ENCODE measurements at regions not wholly inside any gene's neighbourhood (a gene's known extent, or its start where the extent isn't known, plus 50 kb on each side); places are given as distances from the start of the nearest gene placed in this dataset.
"Not testable (repeated sequence)": the region's sequence is repeated elsewhere in the genome, so short reads cannot be mapped to it uniquely, and the experiment has no call there.

DNA sequence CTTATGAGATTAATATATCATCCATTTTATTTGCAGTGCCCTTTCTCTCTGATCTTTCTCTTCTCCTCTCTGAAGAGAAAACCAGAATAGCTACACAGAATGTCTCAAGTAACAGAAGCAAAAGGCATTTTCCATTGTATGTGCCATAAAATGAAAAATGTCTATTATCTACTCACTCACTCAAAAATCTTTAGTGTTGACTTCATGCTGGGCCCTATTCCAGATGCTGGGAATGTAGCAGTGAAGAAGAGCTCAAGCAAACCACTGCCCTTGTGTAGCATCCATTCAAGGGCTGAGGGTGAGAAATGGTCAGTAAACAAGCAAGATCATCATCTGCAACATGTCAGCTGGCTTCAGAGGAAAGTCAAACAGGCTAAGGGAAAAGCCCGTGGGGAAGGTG lies 427.7 kb downstream of the METTL4 start:
- no peak overlapping the region for H3K9ac ChIP-seq (ENCODE audit: low read length)
- H3K36me3 ChIP-seq (ENCODE audit: control insufficient read depth, low read depth, low read length) = no peaks in the 10 kb centered on the region
- H3K27ac ChIP-seq (ENCODE audit: low read length) = no peak overlapping the region
- no peaks in the 10 kb centered on the region for H3K27me3 ChIP-seq (ENCODE audit: control insufficient read depth, insufficient read depth, low read length)
- H3K4me1 ChIP-seq (ENCODE audit: control insufficient read depth, low read depth, low read length) = no peaks in the 10 kb centered on the region
- no peaks in the 10 kb centered on the region for H3K9me3 ChIP-seq (ENCODE audit: control insufficient read depth, low read depth, low read length)
- H3K4me3 ChIP-seq (ENCODE audit: low read length) = no peak overlapping the region

GRCh38 chr18:2144811-2145210 lies 426.5 kb downstream of the METTL4 start:
- Histone ChIP-seq H3K4me1 (ENCODE audit: control insufficient read depth, low read depth, low read length) (no peaks in the 10 kb centered on the region), H3K9ac (ENCODE audit: low read length) (no peak overlapping the region), H3K4me3 (ENCODE audit: low read length) (no peak overlapping the region), H3K9me3 (ENCODE audit: control insufficient read depth, low read depth, low read length) (no peaks in the 10 kb centered on the region), H3K27me3 (ENCODE audit: control insufficient read depth, insufficient read depth, low read length) (no peaks in the 10 kb centered on the region), H3K36me3 (ENCODE audit: control insufficient read depth, low read depth, low read length) (no peaks in the 10 kb centered on the region), H3K27ac (ENCODE audit: low read length) (no peak overlapping the region)

- no peak overlapping the region for H3K27ac ChIP-seq (ENCODE audit: low read length)
- H3K4me3 ChIP-seq (ENCODE audit: low read length) = no peak overlapping the region
- no peaks in the 10 kb centered on the region for H3K36me3 ChIP-seq (ENCODE audit: control insufficient read depth, low read depth, low read length)
Observed at GRCh38 chr18:2146092-2146491, 425.2 kb downstream of the METTL4 start.

DNA sequence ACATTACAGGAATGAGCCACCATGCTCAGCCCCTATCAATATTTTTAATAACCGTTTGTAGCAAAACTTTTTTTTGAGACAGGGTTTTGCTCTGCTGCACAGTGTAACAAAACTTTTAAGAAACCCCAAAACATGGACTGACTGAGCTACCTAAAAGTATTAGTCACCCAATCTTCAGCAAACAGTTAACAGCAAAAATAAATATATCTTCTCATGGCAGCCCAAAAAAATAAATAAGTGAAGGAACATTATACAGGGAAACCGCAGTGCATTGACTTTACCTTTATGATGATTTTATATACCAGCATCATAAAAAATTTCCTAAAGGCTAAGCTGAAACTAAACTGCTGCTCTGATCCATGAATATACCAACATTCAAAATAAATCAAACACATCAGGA lies 424.6 kb downstream of the METTL4 start:
- no peaks in the 10 kb centered on the region for H3K9me3 ChIP-seq (ENCODE audit: control insufficient read depth, low read depth, low read length)
- H3K9ac ChIP-seq (ENCODE audit: low read length) = no peak overlapping the region
- H3K36me3 ChIP-seq (ENCODE audit: control insufficient read depth, low read depth, low read length) = no peaks in the 10 kb centered on the region
- H3K27ac ChIP-seq (ENCODE audit: low read length) = no peak overlapping the region
- no peaks in the 10 kb centered on the region for H3K27me3 ChIP-seq (ENCODE audit: control insufficient read depth, insufficient read depth, low read length)
- H3K4me1 ChIP-seq (ENCODE audit: control insufficient read depth, low read depth, low read length) = no peaks in the 10 kb centered on the region
- H3K4me3 ChIP-seq (ENCODE audit: low read length) = no peak overlapping the region

More at GRCh38 chr18:2146092-2146491, 425.2 kb downstream of the METTL4 start:
- Histone ChIP-seq H3K4me1 (ENCODE audit: control insufficient read depth, low read depth, low read length) (no peaks in the 10 kb centered on the region), H3K27me3 (ENCODE audit: control insufficient read depth, insufficient read depth, low read length) (no peaks in the 10 kb centered on the region), H3K9me3 (ENCODE audit: control insufficient read depth, low read depth, low read length) (no peaks in the 10 kb centered on the region), H3K9ac (ENCODE audit: low read length) (no peak overlapping the region)

- no peaks in the 10 kb centered on the region for H3K4me1 ChIP-seq (ENCODE audit: control insufficient read depth, low read depth, low read length)
- no peak overlapping the region for H3K9ac ChIP-seq (ENCODE audit: low read length)
- H3K27ac ChIP-seq (ENCODE audit: low read length) = no peak overlapping the region
- no peaks in the 10 kb centered on the region for H3K36me3 ChIP-seq (ENCODE audit: control insufficient read depth, low read depth, low read length)
- no peak overlapping the region for H3K4me3 ChIP-seq (ENCODE audit: low read length)
- no peaks in the 10 kb centered on the region for H3K27me3 ChIP-seq (ENCODE audit: control insufficient read depth, insufficient read depth, low read length)
- H3K9me3 ChIP-seq (ENCODE audit: control insufficient read depth, low read depth, low read length) = no peaks in the 10 kb centered on the region
Observed at GRCh38 chr18:2147476-2148230, 423.7 kb downstream of the METTL4 start.

GRCh38 chr18:2148823-2149222 lies 422.5 kb downstream of the METTL4 start:
- Histone ChIP-seq H3K4me3 (ENCODE audit: low read length) (no peak overlapping the region), H3K4me1 (ENCODE audit: control insufficient read depth, low read depth, low read length) (no peaks in the 10 kb centered on the region), H3K9me3 (ENCODE audit: control insufficient read depth, low read depth, low read length) (no peaks in the 10 kb centered on the region), H3K27ac (ENCODE audit: low read length) (no peak overlapping the region), H3K9ac (ENCODE audit: low read length) (no peak overlapping the region), H3K36me3 (ENCODE audit: control insufficient read depth, low read depth, low read length) (no peaks in the 10 kb centered on the region), H3K27me3 (ENCODE audit: control insufficient read depth, insufficient read depth, low read length) (no peaks in the 10 kb centered on the region)

- Histone ChIP-seq H3K4me1 (ENCODE audit: control insufficient read depth, low read depth, low read length) (no peaks in the 10 kb centered on the region), H3K9ac (ENCODE audit: low read length) (no peak overlapping the region), H3K27ac (ENCODE audit: low read length) (no peak overlapping the region), H3K36me3 (ENCODE audit: control insufficient read depth, low read depth, low read length) (no peaks in the 10 kb centered on the region), H3K27me3 (ENCODE audit: control insufficient read depth, insufficient read depth, low read length) (no peaks in the 10 kb centered on the region), H3K4me3 (ENCODE audit: low read length) (no peak overlapping the region), H3K9me3 (ENCODE audit: control insufficient read depth, low read depth, low read length) (no peaks in the 10 kb centered on the region)
Observed at GRCh38 chr18:2150566-2150965, 420.7 kb downstream of the METTL4 start.

DNA sequence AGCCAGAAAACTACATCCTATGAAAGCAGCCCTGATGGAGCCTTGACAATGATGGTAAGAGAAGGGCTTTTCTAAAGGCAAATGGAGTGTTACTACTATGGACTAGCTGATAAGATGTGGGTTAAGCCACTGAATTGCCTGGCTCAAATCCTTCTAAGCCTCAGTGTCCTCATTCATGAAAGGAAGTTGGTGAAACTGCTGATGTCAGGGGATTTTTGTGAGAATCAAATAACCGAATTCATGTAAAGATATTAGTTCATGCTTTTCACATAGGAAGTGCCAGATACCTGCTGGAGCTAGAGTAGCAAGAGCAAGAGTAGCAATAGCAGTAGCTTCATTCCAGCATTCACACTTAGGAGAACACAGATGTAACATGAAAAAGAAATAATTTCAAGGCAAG lies 417.0 kb downstream of the METTL4 start:
- no peaks in the 10 kb centered on the region for H3K9me3 ChIP-seq (ENCODE audit: control insufficient read depth, low read depth, low read length)
- no peaks in the 10 kb centered on the region for H3K27me3 ChIP-seq (ENCODE audit: control insufficient read depth, insufficient read depth, low read length)
- H3K4me1 ChIP-seq (ENCODE audit: control insufficient read depth, low read depth, low read length) = no peaks in the 10 kb centered on the region
- no peaks in the 10 kb centered on the region for H3K36me3 ChIP-seq (ENCODE audit: control insufficient read depth, low read depth, low read length)
- no peak overlapping the region for H3K9ac ChIP-seq (ENCODE audit: low read length)
- H3K27ac ChIP-seq (ENCODE audit: low read length) = no peak overlapping the region
- no peak overlapping the region for H3K4me3 ChIP-seq (ENCODE audit: low read length)

DNA sequence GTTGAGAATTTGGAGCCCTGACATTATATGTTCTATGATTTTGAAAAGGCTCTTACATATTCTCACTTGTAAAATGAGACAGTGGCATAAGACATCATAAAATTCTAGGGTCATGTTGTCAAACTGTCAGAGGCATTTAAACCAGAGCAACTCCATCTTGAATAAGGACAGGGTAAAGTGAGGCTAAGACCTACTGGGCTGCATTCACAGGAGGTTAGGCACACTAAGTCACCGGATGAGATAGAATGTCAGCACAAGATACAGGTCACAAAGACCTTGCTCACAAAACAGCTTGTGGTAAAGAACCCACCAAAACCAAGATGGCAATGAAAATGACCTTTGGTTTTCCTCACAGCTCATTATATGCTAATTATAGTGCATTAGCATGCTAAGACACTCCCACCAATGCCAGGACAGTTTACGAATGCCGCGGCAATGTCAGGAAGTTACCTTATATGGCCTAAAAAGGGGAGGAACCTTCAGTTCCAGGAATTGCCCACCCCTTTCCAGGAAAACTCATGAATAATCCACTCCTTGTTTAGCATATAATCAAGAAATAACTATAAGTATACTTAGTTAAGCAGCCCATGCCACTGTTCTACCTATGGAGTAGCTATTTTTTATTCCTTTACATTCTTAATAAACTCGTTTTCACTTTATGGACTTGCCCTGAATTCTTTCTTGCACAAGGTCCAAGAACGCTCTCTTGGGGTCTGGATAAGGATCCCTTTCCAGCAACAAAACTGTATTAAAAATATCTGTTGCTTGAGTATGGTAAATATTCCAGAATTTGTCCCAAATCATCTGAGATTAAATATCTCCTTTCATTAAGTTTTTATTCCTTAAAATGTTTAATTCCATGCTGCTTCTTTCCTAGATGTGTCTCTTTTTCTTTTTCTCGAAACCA lies 406.4 kb downstream of the METTL4 start:
- H3K9me3 ChIP-seq (ENCODE audit: control insufficient read depth, low read depth, low read length) = no peaks in the 10 kb centered on the region
- H3K36me3 ChIP-seq (ENCODE audit: control insufficient read depth, low read depth, low read length) = no peaks in the 10 kb centered on the region
- no peak overlapping the region for H3K9ac ChIP-seq (ENCODE audit: low read length)
- H3K4me3 ChIP-seq (ENCODE audit: low read length) = no peak overlapping the region
- no peaks in the 10 kb centered on the region for H3K4me1 ChIP-seq (ENCODE audit: control insufficient read depth, low read depth, low read length)
- H3K27me3 ChIP-seq (ENCODE audit: control insufficient read depth, insufficient read depth, low read length) = no peaks in the 10 kb centered on the region
- H3K27ac ChIP-seq (ENCODE audit: low read length) = no peak overlapping the region

- not testable (repeated sequence) for H3K27me3 ChIP-seq (ENCODE audit: control insufficient read depth, insufficient read depth, low read length); H3K4me3 ChIP-seq (ENCODE audit: low read length); H3K4me1 ChIP-seq (ENCODE audit: control insufficient read depth, low read depth, low read length); H3K9ac ChIP-seq (ENCODE audit: low read length); H3K36me3 ChIP-seq (ENCODE audit: control insufficient read depth, low read depth, low read length); H3K9me3 ChIP-seq (ENCODE audit: control insufficient read depth, low read depth, low read length); H3K27ac ChIP-seq (ENCODE audit: low read length)
Observed at GRCh38 chr18:2166876-2167275, 404.4 kb downstream of the METTL4 start.

GRCh38 chr18:2168022-2168421 lies 403.3 kb downstream of the METTL4 start:
- Histone ChIP-seq H3K9ac (ENCODE audit: low read length) (no peak overlapping the region), H3K4me3 (ENCODE audit: low read length) (no peak overlapping the region), H3K27ac (ENCODE audit: low read length) (no peak overlapping the region), H3K36me3 (ENCODE audit: control insufficient read depth, low read depth, low read length) (no peaks in the 10 kb centered on the region), H3K9me3 (ENCODE audit: control insufficient read depth, low read depth, low read length) (no peaks in the 10 kb centered on the region), H3K4me1 (ENCODE audit: control insufficient read depth, low read depth, low read length) (no peaks in the 10 kb centered on the region), H3K27me3 (ENCODE audit: control insufficient read depth, insufficient read depth, low read length) (no peaks in the 10 kb centered on the region)
